SK-MEL-5 (cell line): ENCODE measurements at regions not wholly inside any gene's neighbourhood (a gene's known extent, or its start where the extent isn't known, plus 50 kb on each side); places are given as distances from the start of the nearest gene placed in this dataset.

Experiments
- DNase-seq: peaks from one replicate; pipeline ENCODE4 v3.0.0-alpha.2; 2016; ENCODE audit warnings: low read depth, low spot score
- in situ Hi-C: cut with HindIII; loops from 2 replicates; pipeline ENCODE4 v1.10.0; 2016; ENCODE audit warnings: low sequenced_read_pairs, high pct_unique_total_duplicates, low pct_unique_long_range_greater_than_20kb

DNA sequence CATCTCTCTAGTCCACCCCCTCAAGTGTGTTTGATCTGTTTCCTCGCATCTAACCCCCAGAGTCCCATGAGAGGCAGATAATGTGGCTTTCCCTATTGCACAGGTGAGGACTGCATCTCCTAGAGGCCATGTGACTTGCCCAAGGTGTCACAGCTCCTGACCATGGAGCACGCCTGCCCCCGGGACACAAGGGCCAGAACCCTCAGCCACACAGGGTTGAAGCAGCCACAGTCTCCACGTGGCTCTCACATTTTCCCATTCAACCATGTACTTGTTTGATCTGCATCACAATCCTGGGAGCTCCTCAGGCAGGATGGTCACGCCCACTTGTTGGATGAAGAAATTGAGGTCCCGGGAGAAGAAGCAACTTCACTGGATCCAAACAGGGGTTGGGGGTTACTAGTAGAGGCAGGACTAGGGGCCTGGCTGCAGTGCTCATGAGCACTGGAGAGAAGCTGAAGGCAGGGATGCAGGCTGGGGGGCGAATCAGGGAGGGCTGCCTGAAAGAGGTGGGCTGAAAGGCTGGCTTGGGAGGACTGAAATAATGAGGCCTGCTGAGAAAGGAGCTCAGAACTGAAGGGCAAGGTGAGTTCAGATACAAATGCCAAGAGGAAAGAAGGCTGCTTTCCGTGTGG is 207.9 kb downstream of the PTPRU start:
- in situ Hi-C loops: no loop called here
- no peak for DNase-seq

DNA sequence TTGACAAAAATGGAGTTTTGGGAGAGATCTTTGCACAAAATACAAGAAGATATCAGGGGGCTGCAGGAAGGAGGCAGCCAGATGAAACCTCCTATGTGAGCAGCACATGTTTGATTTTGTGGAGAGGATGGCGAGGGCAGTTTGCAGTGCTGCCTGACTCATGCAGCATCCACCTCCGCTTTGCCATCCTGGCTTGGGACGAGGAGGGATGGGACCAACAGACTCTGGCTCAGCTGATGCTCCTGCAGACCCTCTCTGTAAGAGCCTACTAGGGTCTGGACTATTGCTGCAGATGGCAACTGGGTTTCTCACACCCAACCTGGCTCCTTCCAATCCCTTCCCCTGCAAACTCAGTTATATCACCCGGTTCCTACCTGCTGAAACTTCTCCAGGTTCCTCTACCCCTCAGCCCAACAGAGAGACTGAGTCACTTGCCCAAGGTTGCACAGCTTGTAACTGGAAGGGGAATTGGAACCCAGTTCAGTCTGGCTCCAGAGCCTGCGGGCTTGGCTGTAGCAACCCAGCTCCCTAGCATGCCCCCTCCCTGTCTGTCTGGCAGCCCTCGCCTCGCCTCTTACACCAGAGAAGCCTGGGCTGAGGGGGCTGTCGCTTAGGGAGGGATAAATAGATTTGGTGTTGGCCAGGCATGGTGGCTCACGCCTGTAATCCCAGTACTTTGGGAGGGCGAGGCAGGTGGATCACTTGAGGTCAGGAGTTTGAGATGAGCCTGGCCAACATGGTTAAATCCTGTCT is 205.8 kb downstream of the PTPRU start:
- in situ Hi-C loops: no loop called here
- no peak for DNase-seq

DNA sequence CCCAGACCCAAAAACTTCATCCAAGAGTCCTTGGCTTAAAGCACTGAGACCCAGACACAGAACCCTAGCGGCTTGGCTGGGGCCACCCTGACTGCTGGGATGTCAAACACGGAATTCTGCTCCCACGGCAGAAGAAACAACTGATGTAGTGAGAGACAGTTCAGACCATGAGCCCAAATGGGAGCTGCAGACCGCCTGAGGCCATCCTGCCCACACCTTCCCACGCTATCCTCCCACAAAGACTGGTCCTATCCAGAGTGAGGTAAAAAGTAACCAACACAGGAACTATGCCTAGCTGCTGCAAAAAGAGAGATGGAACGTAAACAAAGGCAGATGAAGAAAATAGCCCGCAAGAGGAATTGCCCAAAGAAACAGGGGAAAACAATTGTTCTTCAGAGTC is 203.3 kb downstream of the PTPRU start:
- no peak for DNase-seq
- in situ Hi-C loops: no loop called here

DNA sequence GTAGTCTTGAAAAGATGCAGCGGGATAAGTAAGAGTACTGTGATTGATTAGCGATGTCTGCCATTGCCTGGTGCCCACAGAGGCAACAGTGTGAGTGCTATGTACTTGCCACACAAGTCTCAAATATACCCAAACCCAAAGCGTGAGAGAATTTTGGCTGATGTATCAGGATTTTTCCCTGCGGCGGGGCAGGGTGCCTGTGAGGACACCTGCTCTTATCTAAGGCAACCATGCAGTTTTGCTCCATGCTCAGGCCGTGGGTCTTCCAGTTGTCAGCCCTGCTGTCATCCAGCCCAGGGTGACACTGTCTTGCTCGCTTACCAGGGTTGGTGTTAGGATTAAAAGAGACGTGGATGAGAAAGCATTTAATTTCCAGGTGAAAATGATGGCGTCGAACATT is 202.7 kb downstream of the PTPRU start:
- in situ Hi-C loops: no loop called here

DNA sequence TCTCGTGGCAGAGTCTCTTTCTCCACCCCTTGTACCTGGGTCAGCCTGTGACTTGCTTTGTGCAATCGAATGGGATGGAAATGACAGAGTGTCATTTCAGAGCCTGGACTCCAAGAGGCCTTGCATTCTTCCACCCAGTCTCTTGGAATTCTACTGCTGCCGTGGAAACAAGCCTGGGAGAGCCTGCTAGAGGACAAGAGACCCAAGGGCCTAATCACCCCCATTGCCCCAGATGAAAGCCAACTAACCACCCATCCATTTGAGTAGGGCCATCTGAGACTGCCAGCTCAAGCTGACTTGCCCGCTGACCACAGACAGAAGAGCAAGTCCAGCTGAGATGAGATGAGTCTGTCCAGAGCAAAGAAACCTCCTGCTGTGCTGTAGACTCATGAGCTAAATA is 201.6 kb downstream of the PTPRU start:
- DNase-seq: no peak
- in situ Hi-C loops: no loop called here

More for the DNA sequence above, 202.7 kb downstream of the PTPRU start:
- DNase-seq: no peak

DNA sequence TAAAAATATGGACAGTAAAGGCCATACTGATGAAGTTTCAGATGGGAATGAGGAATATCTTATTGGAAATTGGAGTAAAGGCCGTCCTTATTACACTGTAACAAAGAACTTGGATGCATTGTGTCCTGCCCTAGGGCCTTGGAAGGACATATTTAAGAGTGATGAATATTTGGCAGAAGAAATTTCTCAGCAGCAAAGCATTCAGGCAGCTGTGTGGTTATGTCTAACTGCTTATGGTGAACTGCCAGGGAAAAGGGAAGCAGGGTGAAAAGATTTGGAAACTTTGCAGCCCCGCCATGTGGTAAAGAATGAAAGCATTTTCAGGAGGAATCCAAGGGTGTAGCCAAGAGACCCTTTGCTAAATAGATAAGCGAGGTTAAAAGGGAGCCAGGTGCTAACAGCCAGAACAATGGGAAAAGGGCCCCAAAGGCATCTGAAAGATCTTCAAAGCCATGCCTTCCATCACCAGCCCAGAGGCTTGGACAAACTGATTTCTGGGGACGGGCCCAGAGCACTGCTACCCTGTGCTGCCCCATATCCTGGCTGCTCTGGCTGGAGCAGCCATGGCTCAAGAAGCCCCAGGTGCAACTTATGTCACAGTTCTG is 200.0 kb downstream of the PTPRU start:
- DNase-seq: no peak
- in situ Hi-C loops: no loop called here

DNA sequence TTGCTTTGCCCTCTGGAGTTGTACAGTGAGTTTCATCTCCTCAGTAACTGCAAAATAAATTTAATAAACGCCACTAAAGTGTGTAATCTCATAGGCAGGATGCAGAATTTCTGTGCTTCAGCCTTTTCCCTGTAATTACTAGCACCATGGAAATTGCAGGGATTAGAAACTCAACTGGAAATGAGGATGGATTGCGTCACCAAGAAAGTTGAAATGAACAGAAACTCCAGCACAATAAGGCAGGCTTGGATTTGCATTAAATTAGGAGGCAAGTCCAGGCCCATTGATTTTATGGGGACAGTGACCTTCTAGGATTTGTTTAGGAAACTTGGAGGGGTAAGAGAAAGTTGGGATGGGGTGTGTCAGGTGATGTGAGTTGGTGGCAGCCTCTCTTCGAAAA is 197.5 kb downstream of the PTPRU start:
- in situ Hi-C loops: no loop called here
- no peak for DNase-seq

DNA sequence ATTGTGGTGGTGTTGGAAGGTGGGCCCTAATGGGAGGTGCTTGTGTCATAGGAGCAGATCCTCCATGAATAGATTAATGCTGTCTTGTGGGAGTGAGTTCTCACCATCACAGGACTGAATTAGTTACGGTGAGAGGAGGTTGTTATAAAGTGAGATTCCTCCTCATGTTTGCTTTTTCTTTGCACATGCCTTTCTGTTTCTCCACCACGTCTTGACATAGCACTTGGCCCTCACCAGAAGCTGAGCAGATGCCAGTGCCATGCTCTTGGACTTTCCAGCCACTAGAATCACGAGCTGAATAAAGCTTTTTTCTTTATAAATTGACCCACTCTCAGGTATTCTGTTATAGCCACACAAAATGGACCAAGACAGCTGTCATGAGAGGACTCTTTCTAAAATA is 194.8 kb downstream of the PTPRU start:
- in situ Hi-C loops: no loop called here
- no peak for DNase-seq

DNA sequence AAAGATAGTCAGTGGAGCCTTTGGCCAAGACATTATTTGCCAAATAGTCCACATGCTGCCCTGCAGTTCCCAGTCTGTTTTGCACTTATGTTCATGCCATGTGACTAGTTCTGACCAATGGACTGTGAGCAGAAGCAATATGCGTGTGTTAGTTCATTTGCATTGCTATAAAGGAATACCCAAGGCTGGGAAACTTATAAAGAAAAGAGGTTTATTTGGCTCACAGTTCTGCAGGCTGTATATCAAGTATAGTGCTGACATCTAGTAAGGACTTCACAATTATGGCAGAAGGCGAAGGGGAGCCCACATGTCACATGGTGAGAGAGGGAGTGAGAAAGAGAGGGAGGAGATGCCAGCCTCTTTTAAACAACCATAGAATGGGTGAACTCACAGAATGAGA is 193.3 kb downstream of the PTPRU start:
- in situ Hi-C loops: no loop called here
- no peak for DNase-seq

DNA sequence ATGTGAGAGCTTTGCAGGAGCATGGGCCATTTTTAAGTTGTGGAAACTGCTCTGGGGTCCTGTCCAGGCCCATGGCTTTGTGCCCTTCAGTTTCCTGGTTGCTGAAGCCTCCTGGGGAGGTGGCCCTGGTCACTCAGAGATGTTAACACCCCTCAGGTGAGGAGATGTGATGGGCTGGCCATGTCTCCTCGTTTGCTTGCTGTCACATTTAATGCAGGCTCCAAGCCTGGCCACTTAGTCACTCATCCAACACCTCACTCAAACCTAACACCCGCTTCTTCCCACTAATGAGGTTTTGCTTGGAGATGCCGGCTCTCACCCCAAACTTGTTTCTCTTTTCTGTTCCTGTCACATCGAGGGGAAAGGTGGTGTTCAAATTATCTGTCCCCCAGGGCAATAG is 192.7 kb downstream of the PTPRU start:
- in situ Hi-C loops: no loop called here

DNA sequence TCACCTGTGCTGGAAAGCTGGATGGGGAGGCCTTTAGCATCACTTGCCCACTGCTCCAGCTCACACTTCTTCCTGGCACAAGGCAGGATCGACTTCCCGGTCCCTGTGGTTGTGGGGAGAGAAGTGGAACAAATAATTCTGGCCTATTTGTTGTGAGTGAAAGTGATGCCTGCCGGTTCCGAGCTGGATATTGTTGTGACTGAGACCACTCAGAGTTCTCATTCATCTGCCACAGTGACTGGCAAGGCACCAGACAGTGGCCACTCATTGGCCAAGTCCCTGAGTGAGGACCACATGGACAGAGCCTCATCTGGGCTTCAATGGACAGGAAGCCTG is 191.9 kb downstream of the PTPRU start:
- in situ Hi-C loops: no loop called here
- no peak for DNase-seq

More for the DNA sequence above, 192.7 kb downstream of the PTPRU start:
- no peak for DNase-seq

DNA sequence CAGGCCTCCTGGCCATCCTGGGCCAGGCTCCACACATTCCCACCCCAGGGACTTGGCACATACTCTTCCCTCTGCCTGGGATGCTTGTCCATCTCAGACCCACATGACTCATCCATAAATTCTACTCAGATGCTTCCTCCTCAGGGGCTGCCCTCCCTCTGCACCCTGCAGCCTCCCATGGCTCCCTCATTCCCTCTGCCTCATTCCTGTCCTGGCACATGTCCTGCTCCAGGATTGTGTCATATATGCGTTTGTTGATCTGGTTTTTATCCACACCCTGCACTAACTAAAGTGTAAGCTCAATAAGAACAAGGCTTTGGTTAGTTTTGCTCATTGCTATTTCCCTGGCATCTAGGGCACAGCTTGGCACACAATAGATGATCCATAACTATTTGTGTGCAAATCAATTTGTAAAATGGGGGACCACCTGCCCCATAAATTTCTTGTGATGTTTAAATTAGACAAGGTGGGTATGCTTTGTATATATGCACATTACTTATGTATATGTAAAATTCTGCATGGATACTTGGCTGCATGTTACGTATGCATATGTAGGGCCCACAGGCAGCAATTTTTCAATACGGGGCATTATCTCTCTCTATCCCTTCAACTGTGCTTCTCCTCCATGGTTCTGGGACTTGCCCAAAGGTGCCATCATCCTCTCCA is 191.4 kb downstream of the PTPRU start:
- no peak for DNase-seq
- in situ Hi-C loops: no loop called here

DNA sequence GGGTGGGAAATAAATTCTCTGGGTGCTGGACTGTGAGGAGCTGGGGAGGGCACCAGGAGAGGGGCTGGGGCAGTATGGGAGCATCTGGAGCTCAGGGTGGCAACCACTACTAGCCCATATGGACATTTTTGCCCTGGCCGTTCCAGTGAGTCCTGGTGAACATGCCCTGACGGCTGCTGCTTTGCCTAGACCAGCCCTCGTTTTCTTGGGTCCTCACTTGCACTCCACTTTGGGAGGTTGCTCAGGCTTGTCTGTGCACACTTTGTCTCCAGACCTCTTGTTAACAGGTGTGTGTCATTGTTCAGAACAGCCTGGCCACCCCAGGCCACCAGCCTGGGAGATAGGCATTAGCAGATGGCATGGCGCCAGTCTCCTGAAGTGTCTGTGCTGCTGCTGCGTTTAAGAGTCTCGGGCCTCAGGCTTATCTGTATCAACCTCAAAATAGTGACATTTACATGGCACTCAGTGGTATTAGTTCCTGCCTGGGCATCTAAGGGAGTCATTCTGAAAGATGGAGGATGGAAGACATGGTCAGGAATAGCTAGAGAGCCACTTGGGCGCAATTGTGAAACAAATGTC is 190.5 kb downstream of the PTPRU start:
- in situ Hi-C loops: no loop called here
- no peak for DNase-seq

DNA sequence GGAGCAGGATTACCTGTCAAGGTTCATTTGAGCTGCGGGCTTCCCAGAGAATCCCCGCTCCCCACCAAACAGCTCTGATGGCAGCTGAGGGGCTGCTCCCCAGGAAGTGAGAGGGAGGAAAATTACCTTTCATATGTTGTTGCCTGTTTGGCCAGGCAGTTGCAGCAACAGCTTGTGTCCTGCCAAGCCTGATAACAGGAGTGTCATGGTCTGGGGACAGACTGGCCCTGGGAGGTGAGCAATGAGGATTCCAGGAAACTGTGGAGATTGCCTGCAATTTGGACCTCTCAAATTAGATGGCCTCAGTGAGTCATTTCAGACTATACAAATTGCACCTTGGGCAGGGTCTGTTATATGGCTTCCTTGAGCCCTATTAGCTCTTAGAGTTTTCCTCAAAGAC is 189.3 kb downstream of the PTPRU start:
- in situ Hi-C loops: no loop called here

DNA sequence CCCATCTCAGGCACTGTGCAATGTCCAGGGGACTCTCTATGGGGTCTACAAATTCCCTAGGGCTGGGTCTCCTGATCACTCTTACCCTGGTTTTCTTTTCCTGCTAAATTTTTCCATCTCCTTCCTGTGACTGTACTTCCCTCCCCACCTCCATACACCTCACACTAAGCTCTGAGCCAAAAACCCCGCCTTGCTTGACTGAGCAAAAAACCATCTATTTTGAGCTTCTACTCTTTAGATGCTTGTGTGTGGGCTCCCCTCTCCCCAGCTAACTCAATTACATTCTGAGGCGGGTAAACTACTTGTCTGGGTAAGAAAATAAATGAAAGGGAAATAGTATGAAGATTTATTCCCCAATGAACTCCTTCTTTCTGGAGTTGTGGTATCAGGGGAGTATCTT is 187.9 kb downstream of the PTPRU start:
- no peak for DNase-seq
- in situ Hi-C loops: no loop called here

More for the DNA sequence above, 189.3 kb downstream of the PTPRU start:
- DNase-seq: no peak

DNA sequence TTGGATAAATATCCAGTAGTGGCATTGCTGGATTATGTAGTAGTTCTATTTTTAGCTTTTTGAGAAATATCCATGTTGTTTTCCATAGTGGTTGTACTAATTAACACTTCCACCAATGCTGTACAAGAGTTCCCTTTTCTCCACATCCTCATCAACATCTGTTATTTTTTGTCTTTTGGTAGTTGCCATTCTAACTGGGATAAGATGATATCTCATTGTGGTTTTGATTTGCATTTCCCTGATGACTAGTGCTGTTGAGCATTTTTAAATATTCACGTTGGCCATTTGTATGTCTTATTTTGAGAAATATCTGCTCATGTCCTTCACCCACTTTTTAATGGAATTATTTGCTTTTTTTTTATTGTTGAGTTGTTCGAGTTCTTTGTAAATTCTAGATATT is 183.9 kb downstream of the PTPRU start:
- DNase-seq: no peak
- in situ Hi-C loops: no loop called here

DNA sequence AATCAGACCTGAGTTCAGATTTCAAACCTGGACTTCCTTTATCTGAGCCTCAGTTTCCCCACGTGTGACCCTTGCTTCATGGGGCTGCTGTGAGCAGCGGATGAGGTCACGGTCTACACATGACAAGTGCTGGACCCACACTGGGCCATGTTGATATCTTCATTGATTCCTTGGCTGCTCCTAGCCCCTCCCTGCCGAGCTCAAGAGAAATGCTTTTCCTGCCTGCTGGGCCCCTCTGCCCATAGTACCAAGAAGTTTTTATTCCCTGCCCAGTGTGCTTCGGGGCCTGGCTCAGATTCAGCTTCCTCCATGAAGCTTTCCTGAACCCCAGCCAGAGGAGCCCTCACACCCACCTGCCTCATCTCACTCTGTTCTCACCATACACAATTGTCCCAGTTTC is 181.6 kb downstream of the PTPRU start:
- in situ Hi-C loops: no loop called here
- DNase-seq: no peak

DNA sequence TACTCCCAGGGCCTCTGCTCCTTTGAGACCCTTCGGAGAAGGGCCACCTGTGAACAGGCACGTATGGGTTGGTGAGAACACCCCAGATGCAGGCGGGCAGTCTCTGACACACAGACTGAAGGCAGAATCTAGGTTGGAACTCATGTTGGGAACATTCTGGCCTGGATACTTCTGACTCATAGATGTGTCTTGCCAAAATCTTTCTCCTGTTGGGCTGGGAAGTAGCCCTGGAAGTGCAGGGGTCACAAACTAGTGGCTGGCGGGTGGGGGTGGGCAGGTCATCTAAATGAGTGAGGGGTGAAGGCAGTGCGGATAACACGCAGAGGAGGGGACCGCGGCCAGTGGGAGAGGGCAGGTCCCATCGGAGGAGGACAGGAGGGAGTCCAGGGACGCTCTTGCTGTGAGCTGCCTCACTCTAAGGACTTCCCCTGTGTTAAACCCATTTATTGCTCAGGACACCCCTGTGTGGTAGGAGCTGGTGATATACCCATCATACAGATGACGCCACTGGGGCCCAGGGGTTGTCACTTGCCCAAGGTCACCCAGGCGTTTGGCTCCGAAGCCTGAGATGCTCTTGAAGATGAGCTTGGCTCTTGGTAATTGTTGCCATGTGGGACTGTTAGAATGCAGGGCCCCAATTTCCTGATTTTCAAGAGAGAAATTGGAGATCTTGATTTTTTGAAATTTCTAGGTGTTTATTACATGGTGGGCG is 181.0 kb downstream of the PTPRU start:
- in situ Hi-C loops: no loop called here
- no peak for DNase-seq
